HCT116 (cell line): ENCODE measurements at regions not wholly inside any gene's neighbourhood (a gene's known extent, or its start where the extent isn't known, plus 50 kb on each side); places are given as distances from the start of the nearest gene placed in this dataset.
A peak's percentile ranks its signal among the peaks of the same experiment; 100 is the strongest.

Source experiments
- ATAC-seq: fragments of 200-7000 bp; cut with Tn5 transposase; 2 replicates; pipeline ENCODE4 v1.9.1; 2020; ENCODE audit warnings: mild to moderate bottlenecking, moderate library complexity
- BruUV-seq: library from RNA; stranded (reverse); fragments of 400-500 nt; replicated peaks from 2 replicates; lab custom pipeline; 2021; lab: Mats Ljungman, UMichigan
- CTCF ChIA-PET: fragments of 300-600 bp; sonication (Branson Sonifier 250); formaldehyde crosslinking; loops from one replicate; lab custom pipeline; 2021; ENCODE audit warnings: antibody characterized with exemption; lab: Charles Lee
- POLR2A ChIA-PET: fragments of 300-600, 350-600 bp; sonication (Branson Sonifier 250); formaldehyde crosslinking; loops from one replicate; lab custom pipeline; 2021; ENCODE audit warnings: antibody characterized with exemption; lab: Charles Lee
- RAD21 ChIA-PET, 2 experiments: fragments of 300-600 bp; sonication (Branson Sonifier 250); formaldehyde crosslinking; loops; one replicate each; lab custom pipeline; 2023; ENCODE audit warnings: low total read pairs in 2 of 2; ENCODE audit not compliant: uncharacterized antibody in 2 of 2, unreplicated experiment in 2 of 2, low non-redundant PET in 1 of 2; lab: Charles Lee
- DNase-seq: peaks from one replicate; pipeline ENCODE4 v3.0.0-alpha.2; 2010; ENCODE audit warnings: low read depth, low spot score
- H2AFZ ChIP-seq: fragments of 200-600 bp; shearing (Covaris generic), sonication (generic); 2 replicates; pipeline ENCODE4 v1.6.1; 2017; ENCODE audit warnings: low read depth, mixed run types, mixed read lengths, antibody characterized with exemption, low read length; ENCODE audit not compliant: poor library complexity, severe bottlenecking
- H3K27ac ChIP-seq: 2 replicates; pipeline ENCODE4 v1.5.1; 2012; ENCODE audit warnings: low read depth, low read length
- H3K27me3 ChIP-seq: fragments of 200-600 bp; sonication (generic); 2 replicates; pipeline ENCODE4 v1.6.1; 2016; ENCODE audit warnings: mixed run types, low read length, mixed read lengths; ENCODE audit not compliant: insufficient read depth
- H3K36me3 ChIP-seq, 2 experiments: fragments of 200-500 bp in 1 of 2; fragments of 200-600 bp in 1 of 2; sonication (Bioruptor generic) in 1 of 2; sonication (generic) in 1 of 2; 2 replicates each; pipeline versions ENCODE4 v1.5.1 to v1.6.1; 2014 to 2016; ENCODE audit warnings: low read length in 2 of 2, inconsistent platforms in 1 of 2, mixed read lengths in 1 of 2, mixed run types in 1 of 2; ENCODE audit not compliant: insufficient read depth in 2 of 2, control insufficient read depth in 1 of 2
- H3K4me1 ChIP-seq, 2 experiments: fragments of 200-600 bp in 1 of 2; sonication (generic) in 1 of 2; 2 replicates each; pipeline versions ENCODE4 v1.5.1 to v1.6.1; 2012 to 2017; ENCODE audit warnings: low read length in 2 of 2, inconsistent platforms in 1 of 2, mild to moderate bottlenecking in 1 of 2, mixed read lengths in 1 of 2, mixed run types in 1 of 2, moderate library complexity in 1 of 2; ENCODE audit not compliant: insufficient read depth in 2 of 2, control insufficient read depth in 1 of 2
- H3K4me2 ChIP-seq: fragments of 200-600 bp; sonication (generic); 2 replicates; pipeline ENCODE4 v1.6.1; 2017; ENCODE audit warnings: mixed run types, low read length, mixed read lengths
- H3K4me3 ChIP-seq, 2 experiments: fragments of 200-600 bp in 1 of 2; sonication (generic) in 1 of 2; replicated peaks in 1 of 2; 2 replicates each; pipeline ENCODE4 v1.5.1; 2011 to 2016; ENCODE audit warnings: low read length in 2 of 2, control low read depth in 1 of 2, low read depth in 1 of 2, mild to moderate bottlenecking in 1 of 2, mixed read lengths in 1 of 2, mixed run types in 1 of 2
- H3K79me2 ChIP-seq: fragments of 200-600 bp; sonication (generic); 2 replicates; pipeline ENCODE4 v1.6.1; 2017; ENCODE audit warnings: mild to moderate bottlenecking, mixed run types, low read length, moderate library complexity, mixed read lengths; ENCODE audit not compliant: insufficient read depth
- H3K9ac ChIP-seq: fragments of 200-600 bp; sonication (generic); 2 replicates; pipeline ENCODE4 v1.6.1; 2016; ENCODE audit warnings: low read length, mixed read lengths
- H3K9me2 ChIP-seq: fragments of 200-600 bp; sonication (generic), shearing (Covaris generic); 2 replicates; pipeline ENCODE4 v1.6.1; 2017; ENCODE audit warnings: mixed run types, mild to moderate bottlenecking, moderate library complexity; ENCODE audit not compliant: insufficient read depth
- H3K9me3 ChIP-seq, 2 experiments: fragments of 200-500 bp in 1 of 2; fragments of 200-600 bp in 1 of 2; sonication (Bioruptor generic) in 1 of 2; sonication (generic) in 1 of 2; 2 replicates each; pipeline ENCODE4 v1.6.1; 2014 to 2017; ENCODE audit warnings: low read length in 2 of 2, mixed read lengths in 2 of 2, inconsistent platforms in 1 of 2, low read depth in 1 of 2, mild to moderate bottlenecking in 1 of 2, mixed run types in 1 of 2, moderate library complexity in 1 of 2; ENCODE audit not compliant: control insufficient read depth in 1 of 2, insufficient read depth in 1 of 2
- H4K20me1 ChIP-seq: fragments of 200-600 bp; sonication (generic), shearing (Covaris generic); 2 replicates; pipeline ENCODE4 v1.6.1; 2017; ENCODE audit warnings: mixed run types, mild to moderate bottlenecking, moderate library complexity; ENCODE audit not compliant: insufficient read depth
- CTCF ChIP-seq, 3 experiments: fragments of 200-600 bp in 1 of 3; sonication (generic) in 1 of 3; IDR thresholded peaks in 2 of 3; conservative IDR thresholded peaks in 1 of 3; 2 replicates each; pipeline ENCODE4 v1.5.1; 2012 to 2017; ENCODE audit warnings: low read depth in 2 of 3, low read length in 2 of 3, antibody characterized with exemption in 1 of 3, borderline replicate concordance in 1 of 3, control low read depth in 1 of 3, mild to moderate bottlenecking in 1 of 3, mixed read lengths in 1 of 3, mixed run types in 1 of 3, moderate library complexity in 1 of 3; ENCODE audit not compliant: insufficient read depth in 1 of 3
- EZH2phosphoT487 ChIP-seq: fragments of 200-600 bp; IDR thresholded peaks from 2 replicates; pipeline ENCODE4 v1.6.1; 2018; ENCODE audit warnings: antibody characterized with exemption, borderline replicate concordance
- SRF ChIP-seq: IDR thresholded peaks from 2 replicates; pipeline ENCODE4 v1.6.1; 2012; ENCODE audit warnings: low read depth
- TCF7L2 ChIP-seq: IDR thresholded peaks from 2 replicates; pipeline ENCODE4 v1.7.0; 2011; ENCODE audit warnings: borderline replicate concordance, inconsistent platforms; ENCODE audit not compliant: insufficient read depth, insufficient read length; ENCODE audit errors: extremely low read depth
- YY1 ChIP-seq: IDR thresholded peaks from 2 replicates; pipeline ENCODE4 v1.6.1; 2011; ENCODE audit warnings: low read length, low read depth, moderate library complexity, mild to moderate bottlenecking; ENCODE audit not compliant: insufficient replicate concordance; ENCODE audit errors: extremely low read depth
- ZFX ChIP-seq: fragments of 450-650 bp; IDR thresholded peaks from 2 replicates; pipeline ENCODE4 v1.6.1; 2017
- intact Hi-C: fragments of 100-400 bp; cut with micrococcal nuclease; formaldehyde crosslinking; loops from 2 replicates; pipeline ENCODE4 v1.10.0; 2022

- Histone ChIP-seq H3K9me2 (no peaks in the 10 kb centered on the region), H3K9ac (no peak overlapping the region), H3K4me1 (no peaks in the 10 kb centered on the region), H2AFZ (no peak overlapping the region), H3K79me2 (no peaks in the 10 kb centered on the region), H3K36me3 (no peaks in the 10 kb centered on the region), H3K4me2 (no peak overlapping the region), H3K9me3 (no peaks in the 10 kb centered on the region), H3K27ac (no peak overlapping the region), H4K20me1 (no peaks in the 10 kb centered on the region), H3K27me3 (peaks cover 11% of the 10 kb centered on the region; the same call in 1 of the 2 replicates), H3K4me3 (no peak overlapping the region)
- intact Hi-C loops, result no loop called here
- ChIA-PET POLR2A (no interaction called here), CTCF (no interaction called here), RAD21 (no interaction called here)
- ATAC-seq (peak; percentile 70), DNase-seq (no peak)
- TF ChIP-seq YY1 (no peak), CTCF (IDR thresholded peaks at IDR 0.05 in 2 of 3, conservative IDR thresholded peaks at IDR 0.05 in 1 of 3; ENCODE audit: borderline replicate concordance in 1 of 3, insufficient read depth in 1 of 3, low read depth in 2 of 3, low read length in 2 of 3) (0 out of 6 replicates have a peak, but pooled peaks of 1 of the 3 experiments have one; percentile 7)
- no TSS peak for BruUV-seq
Observed at GRCh38 chr2:15780912-15781574, 159.3 kb upstream of the MYCN start.

GRCh38 chr2:15782009-15782751 lies 158.2 kb upstream of the MYCN start:
- ATAC-seq (no peak), DNase-seq (no peak)
- no peaks in the 10 kb centered on the region for H3K4me1 ChIP-seq
- H3K4me2 ChIP-seq, result no peak overlapping the region
- no peak overlapping the region for H2AFZ ChIP-seq
- H3K9ac ChIP-seq, result no peak overlapping the region
- no peaks in the 10 kb centered on the region for H4K20me1 ChIP-seq
- no peak overlapping the region for H3K27ac ChIP-seq
- H3K27me3 ChIP-seq, result peaks cover 6% of the 10 kb centered on the region; the same call in 1 of the 2 replicates
- H3K79me2 ChIP-seq, result no peaks in the 10 kb centered on the region
- ChIA-PET POLR2A (no interaction called here), RAD21 (no interaction called here), CTCF (no interaction called here)
- TF ChIP-seq EZH2phosphoT487 (no peak), TCF7L2 (no peak), ZFX (no peak), SRF (no peak)
- intact Hi-C loops, result no loop called here
- BruUV-seq, result no TSS peak
- no peak overlapping the region for H3K4me3 ChIP-seq
- no peaks in the 10 kb centered on the region for H3K36me3 ChIP-seq
- H3K9me2 ChIP-seq, result no peaks in the 10 kb centered on the region
- H3K9me3 ChIP-seq, result no peaks in the 10 kb centered on the region
